GM20000 (cell line): ENCODE measurements at regions not wholly inside any gene's neighbourhood (a gene's known extent, or its start where the extent isn't known, plus 50 kb on each side); places are given as distances from the start of the nearest gene placed in this dataset.

Experiments used
- DNase-seq: peaks from one replicate; pipeline ENCODE4 v3.0.0; 2012; ENCODE audit warnings: low spot score
- TF ChIP-seq, protein P1 (sequence below): IDR thresholded peaks from 2 replicates; pipeline ENCODE4 v1.5.1; 2012; ENCODE audit warnings: mild to moderate bottlenecking, control low read depth; ENCODE audit errors: extremely low read depth, missing control alignments

DNA sequence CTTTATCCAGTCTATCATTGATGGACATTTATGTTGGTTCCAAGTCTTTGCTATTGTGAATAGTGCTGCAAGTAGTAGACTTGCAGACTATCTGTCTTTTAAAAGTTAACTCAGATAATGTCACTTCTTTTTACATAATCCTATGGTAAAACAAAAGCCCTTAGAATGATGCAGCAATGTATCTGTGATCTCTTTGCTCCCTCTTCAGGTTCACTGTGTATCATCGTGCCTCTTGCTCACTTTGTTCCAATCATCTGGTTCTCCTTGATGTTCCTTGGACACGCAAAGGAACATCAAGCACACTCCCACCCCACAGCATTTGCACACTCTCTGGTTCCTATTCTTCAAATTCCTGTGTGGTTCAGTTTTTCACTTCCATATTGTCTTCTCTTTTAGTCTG lies 472.5 kb upstream of the ZNF804A start:
- DNase-seq, result no peak
- TF ChIP-seq, protein P1, sequence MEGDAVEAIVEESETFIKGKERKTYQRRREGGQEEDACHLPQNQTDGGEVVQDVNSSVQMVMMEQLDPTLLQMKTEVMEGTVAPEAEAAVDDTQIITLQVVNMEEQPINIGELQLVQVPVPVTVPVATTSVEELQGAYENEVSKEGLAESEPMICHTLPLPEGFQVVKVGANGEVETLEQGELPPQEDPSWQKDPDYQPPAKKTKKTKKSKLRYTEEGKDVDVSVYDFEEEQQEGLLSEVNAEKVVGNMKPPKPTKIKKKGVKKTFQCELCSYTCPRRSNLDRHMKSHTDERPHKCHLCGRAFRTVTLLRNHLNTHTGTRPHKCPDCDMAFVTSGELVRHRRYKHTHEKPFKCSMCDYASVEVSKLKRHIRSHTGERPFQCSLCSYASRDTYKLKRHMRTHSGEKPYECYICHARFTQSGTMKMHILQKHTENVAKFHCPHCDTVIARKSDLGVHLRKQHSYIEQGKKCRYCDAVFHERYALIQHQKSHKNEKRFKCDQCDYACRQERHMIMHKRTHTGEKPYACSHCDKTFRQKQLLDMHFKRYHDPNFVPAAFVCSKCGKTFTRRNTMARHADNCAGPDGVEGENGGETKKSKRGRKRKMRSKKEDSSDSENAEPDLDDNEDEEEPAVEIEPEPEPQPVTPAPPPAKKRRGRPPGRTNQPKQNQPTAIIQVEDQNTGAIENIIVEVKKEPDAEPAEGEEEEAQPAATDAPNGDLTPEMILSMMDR, result no peak

DNA sequence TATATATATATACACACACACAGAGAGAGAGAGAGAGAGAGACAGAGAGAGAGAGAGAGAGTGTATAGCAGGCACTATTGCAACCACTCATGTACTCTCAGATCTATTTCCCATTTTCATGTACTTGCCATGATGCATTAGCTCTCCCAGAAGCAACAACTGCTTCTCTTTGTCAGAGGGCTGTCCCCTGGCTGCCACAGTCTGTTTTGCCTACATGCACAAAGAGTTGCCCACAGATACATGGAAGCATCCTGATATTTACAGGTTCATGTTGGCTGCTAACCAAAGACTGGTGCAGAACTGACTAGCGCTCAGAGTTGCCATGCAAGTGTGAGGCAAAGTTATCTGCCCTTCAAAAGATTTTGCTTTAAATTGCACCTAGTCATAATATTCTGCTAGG lies 469.3 kb upstream of the ZNF804A start:
- TF ChIP-seq, protein P1, result no peak
- DNase-seq, result no peak

DNA sequence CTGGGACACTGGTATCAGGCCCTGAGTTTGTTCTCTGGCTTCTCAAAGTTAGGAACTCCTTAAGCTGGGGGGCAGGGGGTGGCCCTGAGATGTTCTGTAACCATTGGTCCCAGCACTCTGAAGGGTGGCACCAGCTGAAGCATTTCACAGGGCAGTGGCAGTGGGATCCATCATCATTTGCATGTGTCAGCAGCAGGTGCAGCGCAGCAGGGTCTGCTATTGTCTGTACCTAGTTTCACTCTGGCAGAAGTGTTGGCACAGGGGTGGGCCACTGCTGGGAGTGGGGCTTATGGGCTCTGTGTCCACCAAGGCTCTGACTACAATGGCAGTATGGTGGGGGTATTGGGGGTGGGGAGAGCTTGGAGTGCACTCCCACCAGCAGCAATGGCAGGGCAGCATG lies 460.4 kb upstream of the ZNF804A start:
- TF ChIP-seq, protein P1, result no peak
- DNase-seq, result no peak

DNA sequence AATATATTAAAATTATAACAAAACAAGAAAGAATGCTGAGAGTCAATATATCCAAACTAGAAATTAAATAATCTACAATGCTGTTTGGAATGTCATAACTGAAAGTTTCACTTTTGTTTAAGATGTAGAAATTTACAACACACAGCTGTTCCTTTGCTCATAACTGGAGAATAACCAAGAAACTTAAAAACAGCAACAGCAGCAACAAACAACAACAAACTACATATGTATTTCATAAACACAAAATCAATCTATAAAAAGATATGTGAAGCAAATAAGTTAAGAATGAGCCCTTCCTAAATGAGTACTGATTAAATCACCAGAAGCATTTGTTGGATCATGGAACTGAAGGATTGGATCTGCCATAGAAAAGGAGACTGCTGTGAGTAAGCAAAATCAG lies 456.5 kb upstream of the ZNF804A start:
- TF ChIP-seq, protein P1, result no peak
- DNase-seq, result no peak

DNA sequence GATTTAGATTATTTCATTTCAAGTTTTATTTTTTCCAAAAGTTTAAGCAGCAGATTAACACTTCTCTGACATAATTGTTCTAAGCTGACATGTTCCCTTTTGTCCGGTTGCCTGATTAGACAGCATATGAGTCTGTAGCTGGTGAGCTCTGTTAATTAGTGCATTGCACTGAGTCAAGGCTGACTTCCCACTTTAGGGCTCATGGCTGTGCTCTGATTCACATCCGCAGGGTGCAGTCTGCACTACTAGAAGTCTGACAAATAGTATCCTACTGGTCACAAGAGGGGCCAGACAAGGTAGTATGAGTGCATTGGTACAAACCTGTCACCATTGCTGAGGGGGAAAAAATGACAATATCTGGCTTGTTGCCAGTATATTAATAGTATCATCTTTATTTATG lies 443.9 kb upstream of the ZNF804A start:
- TF ChIP-seq, protein P1, result no peak
- no peak for DNase-seq

DNA sequence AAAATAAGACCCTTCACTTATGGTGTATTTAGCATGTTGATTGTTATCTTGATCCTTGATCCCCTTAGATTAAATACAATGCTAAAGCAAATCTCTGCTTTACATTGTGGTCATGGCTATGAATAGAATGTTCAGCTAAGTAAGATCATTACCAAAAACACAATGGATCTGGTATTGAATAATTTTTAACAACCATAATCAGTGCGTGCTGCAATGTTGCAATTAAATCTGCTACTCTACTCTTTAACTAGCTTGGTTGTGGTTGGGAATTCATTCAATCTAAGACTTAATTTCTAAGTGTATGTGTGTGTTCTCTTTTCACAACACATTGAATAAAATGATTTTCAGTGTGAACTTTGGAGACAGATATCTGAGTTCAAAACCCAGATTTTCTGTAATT lies 442.5 kb upstream of the ZNF804A start:
- TF ChIP-seq, protein P1, result no peak
- DNase-seq, result no peak

DNA sequence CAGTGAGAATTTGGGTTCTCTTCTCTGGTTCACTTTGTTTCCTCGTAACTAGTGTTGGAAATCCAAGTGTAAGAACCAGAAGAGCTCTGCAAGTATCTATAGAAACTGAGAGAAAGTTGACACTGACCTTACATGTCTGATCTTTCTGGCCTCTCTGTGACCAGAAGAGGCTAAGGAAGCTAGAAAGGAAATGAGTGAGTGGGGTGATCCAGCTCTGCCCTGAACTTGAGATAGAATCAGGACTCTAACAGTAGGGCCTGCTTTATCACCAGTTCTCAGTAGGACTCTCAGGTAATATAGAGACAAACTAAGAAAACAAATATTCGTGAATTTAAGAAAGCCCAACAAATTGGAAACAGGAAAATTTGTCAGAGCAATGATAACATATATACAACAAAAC lies 441.2 kb upstream of the ZNF804A start:
- DNase-seq, result no peak
- TF ChIP-seq, protein P1, result no peak
